HCT116 (cell line): ENCODE measurements at regions not wholly inside any gene's neighbourhood (a gene's known extent, or its start where the extent isn't known, plus 50 kb on each side); places are given as distances from the start of the nearest gene placed in this dataset.

Source experiments
- CEBPB ChIP-seq: IDR thresholded peaks from 2 replicates; pipeline ENCODE4 v1.6.1; 2012; ENCODE audit warnings: low read depth
- CTCF ChIP-seq, 3 experiments: fragments of 200-600 bp in 1 of 3; sonication (generic) in 1 of 3; IDR thresholded peaks in 2 of 3; conservative IDR thresholded peaks in 1 of 3; 2 replicates each; pipeline ENCODE4 v1.5.1; 2012 to 2017; ENCODE audit warnings: low read depth in 2 of 3, low read length in 2 of 3, antibody characterized with exemption in 1 of 3, borderline replicate concordance in 1 of 3, control low read depth in 1 of 3, mild to moderate bottlenecking in 1 of 3, mixed read lengths in 1 of 3, mixed run types in 1 of 3, moderate library complexity in 1 of 3; ENCODE audit not compliant: insufficient read depth in 1 of 3
- EGR1 ChIP-seq: IDR thresholded peaks from 2 replicates; pipeline ENCODE4 v1.6.1; 2012; ENCODE audit warnings: low read depth
- ELF1 ChIP-seq: IDR thresholded peaks from 2 replicates; pipeline ENCODE4 v1.6.1; 2012; ENCODE audit warnings: low read depth, borderline replicate concordance
- MAX ChIP-seq: IDR thresholded peaks from 2 replicates; pipeline ENCODE4 v1.6.1; 2012
- POLR2A ChIP-seq: IDR thresholded peaks from 2 replicates; pipeline ENCODE4 v1.7.0; 2011; ENCODE audit warnings: borderline replicate concordance; ENCODE audit not compliant: insufficient read depth, insufficient read length; ENCODE audit errors: extremely low read depth
- POLR2AphosphoS5 ChIP-seq: IDR thresholded peaks from 2 replicates; pipeline ENCODE4 v1.6.1; 2011; ENCODE audit warnings: mild to moderate bottlenecking, low read depth, low read length, moderate library complexity
- RAD21 ChIP-seq: IDR thresholded peaks from 2 replicates; pipeline ENCODE4 v1.6.1; 2012; ENCODE audit warnings: low read depth, mild to moderate bottlenecking
- REST ChIP-seq: IDR thresholded peaks from 2 replicates; pipeline ENCODE4 v1.6.1; 2012; ENCODE audit warnings: low read depth
- SIN3A ChIP-seq: IDR thresholded peaks from 2 replicates; pipeline ENCODE4 v1.6.1; 2012; ENCODE audit warnings: low read depth
- SRF ChIP-seq: IDR thresholded peaks from 2 replicates; pipeline ENCODE4 v1.6.1; 2012; ENCODE audit warnings: low read depth
- TCF7L2 ChIP-seq: IDR thresholded peaks from 2 replicates; pipeline ENCODE4 v1.7.0; 2011; ENCODE audit warnings: borderline replicate concordance, inconsistent platforms; ENCODE audit not compliant: insufficient read depth, insufficient read length; ENCODE audit errors: extremely low read depth
- YY1 ChIP-seq: IDR thresholded peaks from 2 replicates; pipeline ENCODE4 v1.6.1; 2011; ENCODE audit warnings: low read length, low read depth, moderate library complexity, mild to moderate bottlenecking; ENCODE audit not compliant: insufficient replicate concordance; ENCODE audit errors: extremely low read depth
- ZNF274 ChIP-seq: fragments of 200-500 bp; sonication (Bioruptor generic); IDR thresholded peaks from 2 replicates; pipeline ENCODE4 v1.6.1; 2014; ENCODE audit warnings: mild to moderate bottlenecking, low read depth, low read length, inconsistent platforms

DNA sequence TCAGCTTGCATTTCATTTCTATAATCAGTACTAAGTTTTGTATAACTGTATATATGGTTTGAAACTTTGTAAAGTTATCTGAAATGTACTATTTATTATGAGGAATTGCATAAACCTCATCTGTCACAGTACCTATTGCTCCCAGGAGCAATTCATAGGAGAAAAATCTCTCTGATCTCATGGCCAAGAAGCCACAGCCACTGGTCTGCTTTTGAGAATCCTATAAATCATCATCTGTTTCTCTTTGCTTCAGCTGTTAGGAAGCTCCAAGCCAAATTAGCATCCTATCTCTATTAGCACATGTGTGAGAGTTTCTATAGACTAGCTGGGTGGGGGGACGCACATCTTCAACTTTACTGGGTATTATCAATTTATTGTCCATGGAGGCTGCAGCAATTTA is 210.3 kb downstream of the CYP26B1 start:
- TF ChIP-seq ZNF274 (no peak), POLR2AphosphoS5 (no peak), REST (no peak), TCF7L2 (no peak), POLR2A (no peak), CTCF (IDR thresholded peaks at IDR 0.05 in 2 of 3, conservative IDR thresholded peaks at IDR 0.05 in 1 of 3; ENCODE audit: borderline replicate concordance in 1 of 3, insufficient read depth in 1 of 3, low read depth in 2 of 3, low read length in 2 of 3) (no peak), YY1 (no peak), MAX (no peak), CEBPB (no peak), SRF (no peak), EGR1 (no peak), RAD21 (no peak), SIN3A (no peak), ELF1 (no peak)
